Thyroid gland (tissue), 4 donors: ENCODE measurements at regions not wholly inside any gene's neighbourhood (a gene's known extent, or its start where the extent isn't known, plus 50 kb on each side); places are given as distances from the start of the nearest gene placed in this dataset.

ENCODE experiments used
- CTCF ChIP-seq, 6 experiments: fragments of 200-600 bp in 3 of 6; fragments of 450-650 bp in 3 of 6; sonication (generic) in 3 of 6; IDR thresholded peaks; one replicate each; pipeline ENCODE4 v1.5.1; 2016 to 2019; ENCODE audit warnings: antibody characterized with exemption in 6 of 6, mild to moderate bottlenecking in 2 of 6, inconsistent platforms in 1 of 6, moderate library complexity in 1 of 6
- POLR2A ChIP-seq, 2 donors: fragments of 450-650 bp; IDR thresholded peaks; one replicate each; pipeline ENCODE4 v1.6.1; 2017; ENCODE audit warnings: antibody characterized with exemption in 2 of 2, mild to moderate bottlenecking in 2 of 2, moderate library complexity in 1 of 2

DNA sequence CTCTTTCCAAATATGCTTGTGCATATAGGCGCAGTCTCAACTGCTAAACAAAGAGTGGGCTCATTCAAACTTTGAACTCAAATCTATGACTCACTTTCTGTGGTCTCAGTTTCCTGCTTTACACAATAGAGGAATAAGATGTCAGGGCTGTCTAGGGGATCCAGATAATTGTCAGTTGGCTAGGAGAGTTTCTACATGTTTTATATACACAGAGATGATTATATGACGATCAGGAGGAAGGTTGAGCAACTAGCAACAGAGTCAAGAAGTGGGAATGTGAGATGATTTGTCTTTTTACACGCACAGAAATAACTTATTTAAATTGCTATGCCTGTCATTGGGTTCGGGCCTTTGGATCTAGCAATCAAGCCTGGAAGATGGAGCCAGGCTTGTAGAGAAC, 299.4 kb upstream of the LYPLAL1 start:
- no peak for TF ChIP-seq CTCF (IDR thresholded peaks at IDR 0.05)
- no peak for TF ChIP-seq POLR2A (IDR thresholded peaks at IDR 0.05)
